DMS53 (cell line): ENCODE measurements at regions not wholly inside any gene's neighbourhood (a gene's known extent, or its start where the extent isn't known, plus 50 kb on each side); places are given as distances from the start of the nearest gene placed in this dataset.

Experiments
- DNase-seq: peaks from one replicate; lab custom pipeline; 2025; lab: John Stamatoyannopoulos, UW

DNA sequence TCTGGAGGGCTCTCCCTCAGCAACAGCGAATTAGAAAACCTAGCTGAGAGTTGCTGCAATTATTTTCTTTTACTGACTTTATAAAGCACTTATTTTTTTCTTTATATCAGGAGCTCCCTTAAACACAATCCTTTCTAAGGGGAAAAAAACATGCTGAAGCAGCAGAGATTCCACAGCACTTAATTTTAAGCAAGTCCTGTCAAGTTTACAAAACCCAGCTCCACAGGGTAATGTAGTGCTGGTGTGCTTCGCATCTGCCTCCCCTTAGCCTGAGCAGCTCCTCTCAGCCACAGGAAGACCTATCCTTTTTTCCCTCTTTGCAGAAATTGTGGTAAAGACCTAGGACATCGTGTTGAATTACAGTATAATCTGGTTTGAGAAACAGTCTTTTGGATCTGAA, 208.1 kb upstream of the SYNDIG1 start:
- DNase-seq, result no peak

DNA sequence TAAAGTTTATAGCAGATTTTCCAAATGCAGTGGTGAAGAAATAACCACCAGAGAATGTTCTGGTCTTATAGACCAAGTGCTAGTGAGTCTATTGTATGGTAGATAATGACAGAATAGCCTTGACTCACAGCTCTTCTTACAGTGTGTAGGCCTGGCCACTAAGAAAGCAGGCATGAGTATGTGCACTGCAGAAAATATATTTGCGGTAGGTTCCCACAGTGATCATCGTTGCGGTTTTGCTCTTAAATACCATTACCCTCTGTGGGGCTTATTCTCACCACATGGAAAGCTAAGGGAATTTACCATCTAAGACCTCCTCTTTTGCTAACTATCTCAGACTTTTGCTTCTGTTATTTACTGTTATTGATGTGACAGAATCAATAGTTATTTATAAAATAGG, 212.3 kb upstream of the SYNDIG1 start:
- DNase-seq, result no peak

DNA sequence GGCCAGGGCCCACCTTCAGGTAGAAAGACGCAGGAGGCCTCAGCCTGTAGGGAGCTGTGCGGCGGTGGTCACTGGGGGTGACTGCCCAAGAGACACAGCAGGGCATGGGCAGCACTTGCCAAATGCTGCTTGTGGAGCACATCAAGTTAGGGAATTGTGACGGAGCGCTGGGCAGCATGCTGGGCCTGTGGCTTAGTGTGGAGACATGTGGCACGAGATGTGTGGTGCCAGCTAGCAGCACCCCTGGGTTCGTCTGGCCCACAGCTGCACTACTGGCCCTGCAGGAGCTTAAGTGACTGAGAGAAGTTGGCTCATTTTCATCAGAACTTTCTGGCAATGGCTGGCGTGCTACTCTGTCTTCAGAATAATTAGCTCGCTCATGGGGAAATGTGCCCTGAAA, 213.1 kb upstream of the SYNDIG1 start:
- no peak for DNase-seq

DNA sequence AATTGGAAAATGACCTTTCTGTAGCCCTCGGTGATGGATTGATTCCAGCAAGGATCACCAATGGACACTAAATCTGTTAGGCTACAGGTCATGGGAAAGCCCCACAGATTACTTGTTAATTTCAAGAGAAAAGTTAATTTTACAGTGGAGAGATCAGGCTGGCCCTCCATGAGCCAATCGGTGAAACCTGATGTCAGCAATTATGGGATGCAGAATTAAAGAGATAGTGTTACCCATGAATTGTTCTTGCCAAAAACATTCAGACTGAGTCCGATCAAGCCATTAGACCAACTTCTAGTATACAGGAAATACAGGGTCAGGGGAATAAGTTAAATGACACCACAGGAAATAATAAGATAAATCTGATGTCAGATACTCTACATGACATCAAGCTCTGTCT, 214.9 kb upstream of the SYNDIG1 start:
- no peak for DNase-seq

DNA sequence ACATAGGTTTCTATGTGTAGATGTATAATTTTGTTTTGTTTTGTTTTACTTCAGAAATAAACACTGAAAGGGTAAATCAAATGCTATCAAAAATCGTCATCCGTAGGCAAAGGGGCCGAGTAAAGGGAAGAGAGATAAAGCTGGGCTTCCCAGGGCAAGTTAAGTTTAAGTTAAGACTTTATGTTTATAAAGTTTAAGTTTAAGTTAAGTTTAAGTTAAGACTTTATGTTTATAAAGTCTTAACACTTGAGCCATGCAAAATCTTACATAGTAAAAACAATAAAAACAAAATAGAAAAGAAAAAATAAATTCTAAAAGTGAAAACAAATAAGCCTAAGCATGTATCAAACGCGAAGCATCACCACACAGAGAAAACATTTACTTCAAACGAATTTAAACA, 216.1 kb upstream of the SYNDIG1 start:
- no peak for DNase-seq

DNA sequence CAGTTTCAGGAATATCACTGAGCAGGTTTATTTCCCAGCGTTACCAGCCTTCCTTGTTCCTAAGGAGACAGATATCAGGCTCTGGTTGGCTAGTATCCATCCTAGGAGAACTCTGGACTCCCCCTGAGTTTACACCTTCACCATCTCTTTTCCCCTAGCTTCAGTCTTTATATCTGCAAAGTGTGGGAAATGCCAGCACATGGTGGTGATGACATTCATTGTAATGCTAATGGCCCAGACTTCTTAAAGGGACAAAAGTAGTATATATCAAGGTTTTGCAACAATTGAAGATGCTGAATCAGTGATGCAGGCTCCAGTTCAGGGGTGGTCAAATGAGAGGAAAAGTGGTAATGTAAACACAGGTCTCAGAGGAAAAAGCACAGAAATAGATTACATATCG, 224.3 kb upstream of the SYNDIG1 start:
- no peak for DNase-seq

DNA sequence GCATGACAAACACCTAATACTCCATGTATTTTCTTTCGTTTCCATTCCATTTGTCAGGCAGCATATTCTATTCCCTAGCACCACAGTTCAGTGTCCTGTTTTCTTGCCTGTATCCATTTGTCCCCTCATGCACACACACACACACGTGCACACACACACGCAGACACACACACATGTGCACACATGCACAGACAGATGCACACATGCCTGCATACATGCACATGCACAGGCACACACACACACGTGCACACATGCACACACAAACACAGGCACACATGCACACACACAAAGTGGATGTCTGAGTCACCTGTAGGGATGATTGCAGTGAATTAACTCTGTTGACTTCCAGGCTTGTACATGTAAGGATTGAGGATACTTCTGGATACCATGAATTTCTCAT, 226.7 kb upstream of the SYNDIG1 start:
- DNase-seq, result no peak

DNA sequence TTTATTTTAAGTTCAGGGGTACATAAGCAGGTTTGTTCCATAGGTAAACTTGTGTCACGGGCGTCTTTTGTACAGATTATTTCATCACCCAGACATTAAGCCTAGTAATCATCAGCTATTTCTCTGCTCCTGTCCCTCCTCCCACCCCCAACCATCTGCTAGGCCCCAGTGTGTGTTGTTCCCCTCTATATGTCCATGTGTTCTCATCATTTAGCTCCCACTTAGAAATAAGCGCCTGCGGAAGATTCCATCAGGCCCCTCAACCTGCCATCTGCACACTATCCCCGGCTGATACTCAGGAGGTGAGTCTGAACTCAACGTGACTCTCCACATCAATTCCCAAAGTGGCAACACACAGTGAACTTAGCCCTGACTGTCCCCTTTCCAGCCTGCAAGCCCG, 228.0 kb upstream of the SYNDIG1 start:
- DNase-seq, result no peak

DNA sequence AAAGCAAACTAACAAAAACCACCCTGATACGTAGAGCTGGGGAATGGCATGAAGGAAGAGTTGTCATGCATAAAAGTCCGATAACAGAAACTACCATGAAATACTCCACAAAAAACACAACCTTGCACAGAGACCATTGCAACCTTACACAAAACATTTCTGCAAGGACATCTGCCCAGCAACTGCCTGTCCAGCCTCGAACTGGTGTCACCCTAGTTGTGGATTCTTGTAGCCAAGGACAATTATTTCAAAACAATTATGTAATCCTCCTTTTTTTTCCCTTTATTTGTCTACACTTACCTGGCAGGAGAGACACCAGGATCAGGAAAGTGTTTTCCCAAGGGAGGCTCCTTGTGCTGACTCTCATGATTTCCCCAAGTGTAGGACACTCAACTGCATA, 232.5 kb upstream of the SYNDIG1 start:
- DNase-seq, result no peak

DNA sequence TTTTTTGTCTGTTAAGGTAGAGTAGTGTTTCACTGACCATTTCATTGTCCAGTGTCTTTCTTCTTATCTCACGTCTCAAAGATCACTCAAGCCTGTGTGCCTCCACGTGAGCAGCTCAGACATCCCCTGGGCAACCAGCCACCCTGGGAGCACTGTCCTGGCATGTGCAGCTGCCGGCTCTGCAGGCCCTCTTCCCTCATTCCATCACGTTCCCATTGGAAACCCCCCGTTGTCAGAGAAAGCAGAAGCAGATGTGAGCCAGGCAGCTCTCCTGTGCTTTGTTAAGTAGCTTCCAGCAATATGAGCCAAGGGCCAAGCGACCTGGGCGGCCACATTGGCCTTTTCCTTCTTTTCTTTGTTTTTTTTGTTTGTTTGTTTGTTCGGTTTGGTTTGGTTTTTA, 233.2 kb upstream of the SYNDIG1 start:
- DNase-seq, result no peak

DNA sequence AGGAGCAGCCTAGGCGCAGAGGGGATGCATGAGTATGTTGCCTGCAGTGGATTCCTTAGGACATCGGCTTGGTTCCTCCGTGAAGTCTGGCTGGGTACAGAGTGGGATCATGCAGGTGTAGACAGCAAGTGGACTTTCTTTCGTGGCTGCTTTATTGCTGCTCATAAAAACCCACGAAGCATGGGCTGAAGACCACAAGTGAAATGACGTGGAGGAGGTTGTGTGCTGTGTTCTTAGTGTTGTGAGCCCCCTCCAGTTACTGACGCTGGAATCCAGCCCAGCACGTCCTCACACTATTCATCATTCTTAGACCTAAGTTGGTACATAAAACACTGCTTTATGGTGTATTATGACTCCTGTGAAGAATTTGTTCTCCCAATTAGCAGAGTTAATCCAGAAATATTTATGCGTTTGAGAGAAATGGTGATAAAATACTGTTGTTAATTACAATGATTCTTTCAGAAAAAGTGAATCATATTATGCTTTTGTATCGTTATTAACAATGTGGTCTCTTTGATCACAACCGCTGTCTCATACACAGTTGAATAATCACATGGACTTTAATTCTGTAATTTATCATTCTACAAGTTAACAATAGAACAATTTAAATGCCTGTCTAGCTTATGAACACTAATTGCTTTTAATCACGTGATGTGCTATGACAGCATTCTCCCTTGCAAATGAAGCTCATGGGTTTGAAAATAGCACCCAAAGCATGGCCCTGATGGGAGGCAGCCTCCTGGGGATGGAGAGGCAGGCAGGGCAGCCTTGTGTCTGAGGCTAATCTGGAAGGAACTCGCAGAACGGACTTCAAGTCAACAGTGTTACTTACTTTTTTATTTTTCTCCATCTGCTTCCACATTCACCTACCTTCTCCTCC, 233.9 kb upstream of the SYNDIG1 start:
- DNase-seq, result no peak

DNA sequence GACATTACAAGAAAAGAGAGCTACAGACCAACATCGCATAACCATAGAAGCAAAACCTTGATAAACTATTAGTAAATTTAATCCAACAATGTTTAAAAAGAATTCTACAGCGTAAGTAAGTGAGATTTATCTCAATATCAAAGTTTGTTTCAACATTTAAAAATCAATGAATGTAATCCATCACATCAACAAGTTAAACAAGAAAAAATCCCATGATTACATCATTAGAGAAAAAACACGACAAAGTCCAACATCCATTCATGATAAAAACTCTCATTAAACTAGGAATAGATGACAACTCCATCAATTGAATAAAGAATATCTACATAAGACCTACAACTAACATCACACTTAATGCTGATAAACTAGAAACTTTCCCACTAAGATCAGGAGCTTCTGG, 239.0 kb upstream of the GGTLC1 start:
- DNase-seq, result no peak

DNA sequence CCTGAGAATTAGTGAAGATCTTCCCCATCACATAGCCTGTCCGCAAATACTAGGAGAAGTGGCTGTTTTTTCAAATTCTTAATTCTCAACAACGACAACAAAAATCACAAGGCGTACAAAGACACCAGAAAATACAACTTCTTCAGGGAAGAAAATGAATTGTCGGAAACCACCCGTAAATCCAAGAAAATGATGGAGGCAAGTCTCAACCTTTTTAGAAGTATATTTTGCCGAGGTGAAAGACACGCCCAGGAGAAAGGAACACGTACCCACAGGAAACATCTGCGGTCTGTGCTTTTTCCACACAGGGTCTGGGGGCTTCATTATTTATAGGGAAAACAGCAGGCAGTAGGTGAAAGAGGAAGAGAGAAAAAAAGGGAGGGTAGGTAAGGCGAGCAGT, 223.9 kb upstream of the GGTLC1 start:
- DNase-seq, result no peak

DNA sequence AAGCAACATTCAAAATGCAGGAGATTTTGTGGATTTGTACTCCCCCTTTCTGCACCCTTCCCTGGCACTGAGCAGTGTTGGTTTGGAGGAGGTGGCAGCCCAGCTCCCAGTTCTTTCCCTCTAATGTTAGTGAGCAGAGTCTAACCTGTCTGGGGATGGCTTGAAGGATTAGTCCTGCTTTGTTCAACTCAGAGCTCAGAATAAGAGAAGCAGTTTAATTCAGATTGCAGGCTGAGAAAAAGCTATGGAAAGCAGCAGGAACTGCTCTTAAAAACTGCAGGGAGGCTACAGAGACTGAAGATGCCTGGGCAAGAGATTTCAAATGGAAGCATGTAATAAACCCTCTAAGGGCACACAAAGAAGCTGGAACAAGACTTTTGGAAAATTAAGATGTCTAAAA, 223.4 kb upstream of the GGTLC1 start:
- DNase-seq, result no peak

DNA sequence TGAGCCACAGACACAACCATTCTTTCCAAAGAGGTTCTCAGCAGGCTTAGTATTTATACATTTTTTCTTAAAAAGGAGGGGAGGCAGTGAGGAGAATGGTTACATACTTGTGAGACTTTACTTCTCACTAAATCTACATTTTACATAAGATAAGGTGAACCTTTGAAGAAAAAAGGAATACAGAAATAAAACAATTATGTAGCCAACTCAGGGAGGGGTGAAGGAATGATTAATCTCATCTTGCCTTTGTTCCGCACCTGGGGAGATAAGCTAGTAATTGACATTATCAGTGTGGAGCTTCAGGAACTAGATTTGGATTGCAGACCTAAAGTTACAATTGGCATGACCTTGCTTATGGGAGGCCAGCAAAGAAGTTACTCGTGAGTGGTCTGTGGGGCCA, 221.8 kb upstream of the GGTLC1 start:
- DNase-seq, result no peak

DNA sequence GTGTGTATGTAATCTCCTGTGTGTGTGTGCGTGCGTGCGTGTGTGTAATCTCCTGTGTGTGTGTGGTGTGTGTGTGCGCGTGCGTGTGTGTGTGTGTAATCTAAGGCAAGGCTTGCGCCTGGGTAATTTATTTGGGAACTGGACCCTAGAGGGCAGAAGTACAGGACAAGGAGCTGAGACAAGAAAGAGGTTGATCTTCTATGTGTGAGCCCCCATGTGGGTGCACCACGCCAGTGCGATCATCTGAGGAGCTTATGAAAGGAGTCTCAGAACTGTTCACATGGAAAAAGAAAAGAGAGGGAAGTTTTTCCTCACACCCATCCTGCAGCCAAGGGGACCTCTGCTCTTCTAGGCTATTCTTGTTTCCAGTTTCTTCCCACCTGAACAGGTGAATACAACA, 220.1 kb upstream of the GGTLC1 start:
- no peak for DNase-seq

DNA sequence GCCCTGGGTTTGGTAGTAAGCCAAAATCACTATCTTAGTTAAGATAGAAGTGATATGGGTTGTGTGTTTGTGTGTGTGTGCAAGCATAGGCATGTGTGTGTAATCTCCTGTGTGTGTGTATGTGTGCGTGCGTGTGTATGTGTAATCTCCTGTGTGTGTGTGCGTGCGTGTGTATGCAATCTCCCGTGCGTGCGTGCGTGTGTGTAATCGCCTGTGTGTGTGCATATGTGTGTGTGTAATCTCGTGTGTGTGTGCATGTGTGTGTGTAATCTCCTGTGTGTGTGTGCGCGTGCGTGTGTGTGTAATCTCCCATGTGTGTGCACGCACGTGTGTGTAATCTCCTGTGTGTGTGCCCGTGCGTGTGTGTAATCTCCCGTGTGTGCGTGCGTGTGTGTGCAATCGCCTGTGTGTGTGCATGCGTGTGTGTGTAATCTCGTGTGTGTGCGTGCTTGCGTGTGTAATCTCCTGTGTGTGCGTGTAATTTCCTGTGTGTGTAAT, 219.3 kb upstream of the GGTLC1 start:
- no peak for DNase-seq

DNA sequence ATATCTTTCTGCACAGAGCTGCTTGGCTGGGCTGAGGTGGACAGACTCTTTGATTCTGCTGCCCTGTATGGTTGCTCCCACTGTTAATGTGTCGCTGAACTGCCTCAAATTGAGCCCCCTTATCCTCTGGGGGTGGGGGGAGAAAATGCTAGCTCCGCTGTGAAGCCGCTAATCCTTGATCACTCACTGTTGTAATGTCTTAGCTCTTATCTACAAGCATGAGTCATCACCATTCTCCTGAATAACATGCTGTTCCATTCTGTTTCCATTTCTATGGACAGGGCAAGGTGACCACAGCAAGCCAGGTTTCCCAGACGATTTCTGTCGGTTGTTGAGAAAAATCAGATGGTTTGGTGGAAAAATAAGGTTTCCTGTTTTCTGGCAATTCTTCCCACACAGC, 218.4 kb upstream of the GGTLC1 start:
- no peak for DNase-seq

DNA sequence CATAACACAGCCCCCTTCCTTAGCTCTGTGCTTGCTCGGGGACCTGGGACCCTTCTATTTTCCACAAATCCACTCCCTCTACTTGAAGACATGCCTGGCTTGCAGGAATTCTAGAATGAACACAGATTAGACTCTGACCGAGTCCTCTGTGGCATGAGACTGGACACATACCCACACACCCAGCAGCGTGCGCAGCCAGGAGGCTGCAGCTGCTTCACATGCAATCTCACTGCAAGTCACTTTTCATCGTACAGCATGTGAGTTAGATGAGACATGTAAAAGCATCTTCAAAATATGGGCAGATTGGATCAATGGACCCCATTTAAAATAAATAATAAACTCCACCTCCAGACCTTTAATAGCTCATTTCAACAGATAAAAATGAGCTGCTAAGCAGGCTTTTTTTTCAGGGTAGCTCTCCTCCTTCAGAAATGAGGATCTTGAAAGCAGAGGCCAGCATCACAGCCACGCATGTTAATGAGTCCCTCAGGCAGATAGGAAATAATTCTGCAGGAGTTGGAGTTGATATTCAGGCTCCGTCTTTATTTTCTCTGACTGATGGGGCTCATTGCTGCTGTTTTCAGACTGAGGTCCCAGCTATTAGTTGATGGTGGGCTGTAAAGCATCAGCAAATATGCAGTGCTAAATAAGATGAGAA, 215.1 kb upstream of the GGTLC1 start:
- no peak for DNase-seq

DNA sequence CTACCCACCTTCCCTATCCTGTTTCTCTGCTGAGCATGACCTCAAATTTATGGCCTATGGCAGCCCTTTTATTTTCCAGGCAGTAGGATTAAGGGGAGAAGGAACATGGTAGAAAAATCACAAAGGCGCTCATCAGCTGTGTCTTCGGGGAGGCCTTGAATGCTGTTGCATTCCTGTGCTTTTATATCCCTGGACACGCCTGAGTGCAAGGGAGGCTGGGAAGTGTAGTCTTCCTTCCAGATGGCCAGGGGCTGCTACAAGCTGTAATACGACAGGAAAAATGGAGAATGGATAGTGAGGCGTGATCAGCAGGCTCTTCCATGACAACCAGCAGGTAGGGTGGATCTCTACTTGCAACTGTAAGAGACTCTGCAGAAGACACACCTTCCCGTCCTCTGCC, 210.9 kb upstream of the GGTLC1 start:
- no peak for DNase-seq

DNA sequence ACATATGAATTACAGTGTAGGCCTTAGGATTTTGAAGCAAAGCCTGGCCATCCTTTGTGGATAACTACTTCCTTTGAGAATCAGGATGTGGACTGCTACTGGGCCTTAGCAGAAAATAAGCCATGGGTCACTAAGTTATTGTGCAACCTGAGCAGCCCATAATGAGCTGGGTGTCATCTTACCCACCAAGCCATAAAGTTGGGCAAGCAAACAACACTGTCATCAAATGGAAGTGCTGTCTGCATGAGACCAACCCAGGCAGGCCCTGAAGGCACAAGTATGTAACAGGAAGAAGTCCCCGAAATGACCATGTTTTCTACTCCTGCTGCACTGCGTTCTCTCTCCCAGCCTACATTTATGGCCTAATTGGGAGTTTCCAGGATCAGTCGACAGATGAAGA, 205.6 kb upstream of the GGTLC1 start:
- DNase-seq, result no peak

DNA sequence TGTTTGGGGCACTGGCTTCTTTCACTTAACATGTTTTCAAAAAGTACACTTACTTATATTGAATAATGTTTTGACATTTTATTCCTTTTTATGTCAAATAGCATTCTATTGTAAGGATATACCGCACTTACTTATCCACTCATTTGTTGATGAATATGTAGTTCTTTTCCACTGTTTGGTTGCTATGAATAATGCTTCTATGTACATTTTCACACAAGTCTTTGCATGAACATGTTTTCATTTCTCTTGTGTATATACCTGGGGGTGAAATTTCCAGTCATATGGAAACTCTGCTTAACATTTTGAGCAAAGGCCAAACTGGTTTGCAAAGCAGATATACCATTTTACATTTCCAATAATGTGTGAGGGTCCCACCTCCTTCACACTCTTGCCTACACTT, 202.3 kb upstream of the GGTLC1 start:
- DNase-seq, result no peak

DNA sequence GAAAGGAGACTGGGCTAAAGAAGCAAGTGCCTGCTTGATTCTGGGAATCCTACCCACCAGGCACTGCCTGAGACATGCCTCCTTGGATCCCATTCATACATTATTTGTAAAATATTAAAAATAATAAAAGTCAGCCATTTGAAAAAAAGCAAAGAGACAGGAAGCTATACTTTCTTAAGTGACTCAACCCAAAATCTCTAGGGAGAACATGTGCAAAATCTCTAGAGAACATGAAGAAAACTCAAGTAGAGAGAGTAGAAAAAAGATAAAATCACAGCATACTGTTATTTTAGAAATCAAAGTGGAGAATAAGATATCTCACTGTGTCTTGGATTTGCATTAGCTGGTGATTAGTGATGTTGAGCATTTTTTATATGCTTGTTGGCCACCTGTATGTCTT, 197.2 kb upstream of the GGTLC1 start:
- DNase-seq, result no peak

DNA sequence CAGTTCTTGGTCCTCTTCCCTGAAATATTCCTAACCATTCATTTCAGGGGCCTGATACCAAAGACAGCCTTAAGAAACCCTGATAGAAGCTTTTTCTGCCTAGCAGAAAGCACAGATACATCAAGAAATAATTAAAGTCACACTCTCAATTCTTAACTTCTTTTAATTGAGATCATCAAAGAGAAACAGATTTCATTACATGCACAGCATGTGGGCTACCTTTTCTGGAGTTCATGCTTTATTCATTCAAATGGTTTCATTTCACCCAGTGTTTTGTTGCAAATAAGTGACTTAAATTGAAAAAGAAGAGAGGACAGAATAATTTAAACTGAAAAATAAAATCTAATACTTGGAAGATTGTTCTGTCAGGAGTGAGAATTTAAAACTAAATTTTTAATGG, 192.6 kb upstream of the GGTLC1 start:
- DNase-seq, result no peak
